WTC11 (cell line): ENCODE measurements at regions not wholly inside any gene's neighbourhood (a gene's known extent, or its start where the extent isn't known, plus 50 kb on each side); places are given as distances from the start of the nearest gene placed in this dataset.

Experiments
- ATAC-seq: fragments of 200-7000 bp; cut with Tn5 transposase; 2 replicates; pipeline ENCODE4 v1.10.0; 2021; ENCODE audit warnings: mild to moderate bottlenecking, moderate library complexity
- CTCF ChIA-PET: fragments of 300-600 bp; sonication (Branson Sonifier 250); formaldehyde crosslinking; loops from one replicate; lab custom pipeline; 2021; ENCODE audit warnings: antibody characterized with exemption; lab: Charles Lee
- POLR2A ChIA-PET: fragments of 350-600 bp; sonication (Branson Sonifier 250); formaldehyde crosslinking; loops from one replicate; lab custom pipeline; 2021; ENCODE audit warnings: antibody characterized with exemption; lab: Charles Lee
- DNase-seq: peaks from one replicate; pipeline ENCODE4 v3.0.0; 2021; ENCODE audit warnings: low spot score
- H3K27ac Mint-ChIP-seq: 2 replicates; pipeline ENCODE4 v1.8.0; 2021; ENCODE audit warnings: mixed read lengths
- H3K27me3 Mint-ChIP-seq: 2 replicates; pipeline ENCODE4 v1.8.0; 2021; ENCODE audit warnings: low read depth, mild to moderate bottlenecking, moderate library complexity, mixed read lengths
- H3K36me3 Mint-ChIP-seq: 2 replicates; pipeline ENCODE4 v1.8.0; 2021; ENCODE audit warnings: mixed read lengths
- H3K4me1 Mint-ChIP-seq: 2 replicates; pipeline ENCODE4 v1.8.0; 2022; ENCODE audit warnings: mixed read lengths
- H3K4me3 Mint-ChIP-seq: 2 replicates; pipeline ENCODE4 v1.8.0; 2021; ENCODE audit warnings: mild to moderate bottlenecking, moderate library complexity, mixed read lengths
- H3K9me3 Mint-ChIP-seq: 2 replicates; pipeline ENCODE4 v1.8.0; 2021; ENCODE audit warnings: mixed read lengths
- ETV6 ChIP-seq: sonication (generic); formaldehyde crosslinking; IDR thresholded peaks from 2 replicates; pipeline ENCODE4 v1.8.1; 2022; ENCODE audit warnings: mild to moderate bottlenecking, missing genetic modification reagents
- JAZF1 ChIP-seq: fragments of 250-450 bp; sonication (Bioruptor Pico); IDR thresholded peaks from 2 replicates; pipeline ENCODE4 v1.9.0; 2021; ENCODE audit warnings: moderate library complexity, mild to moderate bottlenecking, inconsistent platforms
- OVOL2 ChIP-seq: fragments of 250-450 bp; sonication (Bioruptor Pico); IDR thresholded peaks from 2 replicates; pipeline ENCODE4 v1.9.0; 2021; ENCODE audit warnings: mild to moderate bottlenecking, borderline replicate concordance
- SOX15 ChIP-seq: fragments of 250-450 bp; sonication (Bioruptor Pico); IDR thresholded peaks from 2 replicates; pipeline ENCODE4 v1.9.0; 2021; ENCODE audit warnings: mild to moderate bottlenecking
- SP1 ChIP-seq: sonication (generic); formaldehyde crosslinking; conservative IDR thresholded peaks from 2 replicates; pipeline ENCODE4 v1.8.1; 2022; ENCODE audit warnings: missing genetic modification reagents
- TCF7 ChIP-seq: sonication (generic); formaldehyde crosslinking; IDR thresholded peaks from 2 replicates; pipeline ENCODE4 v1.8.0; 2022; ENCODE audit warnings: mild to moderate bottlenecking, low read depth, missing genetic modification reagents, moderate library complexity
- TF ChIP-seq, protein P1 (sequence below): sonication (generic); formaldehyde crosslinking; IDR thresholded peaks from 2 replicates; pipeline ENCODE4 v1.8.0; 2022; ENCODE audit warnings: mild to moderate bottlenecking, missing genetic modification reagents
- TF ChIP-seq, protein P2 (sequence below): fragments of 250-450 bp; sonication (Bioruptor Pico); IDR thresholded peaks from 2 replicates; pipeline ENCODE4 v1.9.0; 2021; ENCODE audit warnings: moderate library complexity, mild to moderate bottlenecking, inconsistent platforms, borderline replicate concordance
- TF ChIP-seq, protein P3 (sequence below): sonication (generic); formaldehyde crosslinking; conservative IDR thresholded peaks from 2 replicates; pipeline ENCODE4 v1.8.1; 2023; ENCODE audit warnings: mild to moderate bottlenecking, low read depth, missing genetic modification reagents, moderate library complexity
- TF ChIP-seq, protein P4 (sequence below): sonication (generic); formaldehyde crosslinking; IDR thresholded peaks from 2 replicates; pipeline ENCODE4 v1.8.1; 2022; ENCODE audit warnings: mild to moderate bottlenecking, moderate library complexity, missing genetic modification reagents
- TF ChIP-seq, protein P5 (sequence below): fragments of 250-450 bp; sonication (Bioruptor Pico); IDR thresholded peaks from 2 replicates; pipeline ENCODE4 v1.9.0; 2021; ENCODE audit warnings: mild to moderate bottlenecking
- TF ChIP-seq, protein P6 (sequence below): sonication (generic); formaldehyde crosslinking; IDR thresholded peaks from 2 replicates; pipeline ENCODE4 v1.8.1; 2023; ENCODE audit warnings: mild to moderate bottlenecking, missing genetic modification reagents, moderate library complexity
- TF ChIP-seq, protein P7 (sequence below): sonication (generic); formaldehyde crosslinking; IDR thresholded peaks from 2 replicates; pipeline ENCODE4 v1.8.1; 2022; ENCODE audit warnings: missing genetic modification reagents, borderline replicate concordance
- TF ChIP-seq, protein P8 (sequence below): sonication (generic); formaldehyde crosslinking; IDR thresholded peaks from 2 replicates; pipeline ENCODE4 v1.8.1; 2022; ENCODE audit warnings: low read depth, missing genetic modification reagents, borderline replicate concordance
- TF ChIP-seq, protein P9 (sequence below): sonication (generic); formaldehyde crosslinking; IDR thresholded peaks from 2 replicates; pipeline ENCODE4 v1.8.0; 2022; ENCODE audit warnings: mild to moderate bottlenecking, missing genetic modification reagents
- TF ChIP-seq, protein P10 (sequence below): sonication (generic); formaldehyde crosslinking; IDR thresholded peaks from 2 replicates; pipeline ENCODE4 v1.8.1; 2022; ENCODE audit warnings: low read depth, mild to moderate bottlenecking, moderate library complexity, missing genetic modification reagents, borderline replicate concordance

DNA sequence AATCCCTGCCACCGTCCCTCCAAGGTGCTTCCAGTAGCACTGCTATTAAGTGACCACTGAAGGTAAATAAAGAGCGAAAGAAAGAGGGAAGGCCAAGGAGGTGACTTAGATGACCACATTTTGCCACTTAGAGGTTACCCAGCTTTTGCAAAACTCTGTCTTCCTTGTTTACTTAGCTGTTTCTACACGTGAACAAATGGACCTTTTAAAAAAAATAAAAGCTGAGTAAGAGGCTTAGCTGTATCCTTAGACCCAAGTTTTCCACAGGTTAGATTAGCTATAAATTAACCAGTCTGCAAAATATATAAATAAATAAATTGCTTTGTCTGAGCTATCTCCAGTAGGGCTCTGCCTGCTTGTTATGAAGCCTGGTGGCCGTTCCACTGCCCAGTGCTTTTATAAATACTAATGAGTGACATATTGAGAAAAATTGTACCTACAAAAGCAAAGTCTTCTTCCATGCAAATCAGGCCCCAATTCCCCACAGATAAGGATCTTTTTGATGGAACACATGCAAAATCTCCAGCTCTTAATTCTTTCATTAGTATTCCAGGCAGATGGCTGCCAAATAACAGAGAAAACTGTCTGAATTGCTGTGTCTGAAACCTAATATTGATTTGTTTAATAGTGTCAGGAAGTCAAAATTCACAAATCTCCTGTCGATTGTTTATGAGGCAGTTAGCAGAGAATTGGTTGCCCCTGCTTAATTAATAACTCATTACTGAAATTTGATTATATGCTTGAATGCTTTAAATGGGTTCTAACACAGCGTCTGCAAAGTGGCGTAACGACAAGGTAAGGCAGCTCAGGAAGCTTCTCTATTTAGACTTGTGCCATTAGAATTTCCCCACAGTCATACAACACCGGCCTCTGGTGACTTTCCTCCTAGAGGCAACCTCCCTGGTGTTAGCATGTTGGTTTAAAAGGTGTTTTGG is 176.7 kb downstream of the EMX2 start (continued):
- TF ChIP-seq JAZF1 (CRISPR knock-in tag), result no peak
- TF ChIP-seq, protein P1, sequence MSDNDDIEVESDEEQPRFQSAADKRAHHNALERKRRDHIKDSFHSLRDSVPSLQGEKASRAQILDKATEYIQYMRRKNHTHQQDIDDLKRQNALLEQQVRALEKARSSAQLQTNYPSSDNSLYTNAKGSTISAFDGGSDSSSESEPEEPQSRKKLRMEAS (CRISPR knock-in tag), result no peak
- TF ChIP-seq TCF7 (CRISPR knock-in tag), result no peak
- TF ChIP-seq, protein P2, sequence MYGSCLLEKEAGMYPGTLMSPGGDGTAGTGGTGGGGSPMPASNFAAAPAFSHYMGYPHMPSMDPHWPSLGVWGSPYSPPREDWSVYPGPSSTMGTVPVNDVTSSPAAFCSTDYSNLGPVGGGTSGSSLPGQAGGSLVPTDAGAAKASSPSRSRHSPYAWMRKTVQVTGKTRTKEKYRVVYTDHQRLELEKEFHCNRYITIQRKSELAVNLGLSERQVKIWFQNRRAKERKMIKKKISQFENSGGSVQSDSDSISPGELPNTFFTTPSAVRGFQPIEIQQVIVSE, result no peak

DNA sequence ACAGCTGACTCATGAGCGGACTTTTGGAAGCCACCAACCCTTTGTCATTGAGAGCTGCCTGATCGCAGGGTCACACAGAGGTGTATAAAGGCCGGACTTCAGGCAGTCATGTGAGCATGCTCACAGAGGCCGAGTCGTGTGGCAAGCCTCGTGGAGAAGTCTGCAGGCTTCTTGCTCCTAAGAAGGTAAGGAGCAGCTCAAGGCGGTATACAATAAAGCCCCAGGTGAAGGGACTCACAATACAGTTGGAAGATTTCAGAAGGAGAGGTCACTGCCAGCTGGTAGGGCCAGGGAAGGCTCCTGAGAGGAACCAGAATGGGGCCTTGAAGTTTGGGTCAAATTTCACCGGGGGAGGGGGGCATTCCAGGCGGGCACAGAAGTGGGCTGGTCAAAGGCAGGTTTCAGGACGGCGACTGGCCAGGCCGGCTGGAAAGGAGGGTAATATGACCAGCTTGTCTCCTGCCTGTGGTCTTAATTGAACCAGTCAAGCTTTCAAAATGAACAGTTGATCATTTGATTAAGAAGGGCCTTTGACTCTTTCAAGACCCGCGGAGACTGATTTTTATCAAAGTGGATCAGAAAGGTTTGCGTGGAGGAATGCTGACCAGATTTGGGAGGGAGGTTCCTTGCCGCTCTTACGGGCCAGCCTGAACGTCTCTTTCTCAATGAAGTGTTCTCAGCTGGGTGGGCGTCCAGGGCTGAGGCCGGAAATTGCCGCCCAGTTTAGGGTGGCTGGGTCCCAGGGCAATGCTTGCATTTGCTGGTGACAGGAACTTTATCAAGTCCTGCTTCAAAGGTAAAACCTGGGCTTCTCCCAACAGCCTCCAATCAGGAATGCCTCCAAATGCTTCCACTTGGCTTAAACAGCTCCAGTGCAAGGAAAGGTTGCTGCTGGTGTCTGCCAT is 178.6 kb downstream of the EMX2 start:
- Mint-ChIP-seq H3K36me3 (no peaks in the 10 kb centered on the region), H3K27me3 (peaks cover 6% of the 10 kb centered on the region; the same call in 1 of the 2 replicates), H3K9me3 (peaks cover 14% of the 10 kb centered on the region), H3K4me1 (peaks cover 12% of the 10 kb centered on the region), H3K4me3 (no peak overlapping the region; the same call in 1 of the 2 replicates), H3K27ac (no peak overlapping the region)
- ChIA-PET POLR2A (interaction anchor here (0.6 to 0.7 kb wide), 2 partner anchors 19 to 1306 kb away, joined by 3 read pairs; no protein-coding TSS in a partner anchor), CTCF (interaction anchor here (0.6 to 2.9 kb wide), 7 partner anchors 20 to 538 kb away, joined by 3 to 10 read pairs (median 3); no protein-coding TSS in a partner anchor)
- DNase-seq, result peak; percentile 58
- ATAC-seq, result peak; percentile 87
- TF ChIP-seq, protein P3, sequence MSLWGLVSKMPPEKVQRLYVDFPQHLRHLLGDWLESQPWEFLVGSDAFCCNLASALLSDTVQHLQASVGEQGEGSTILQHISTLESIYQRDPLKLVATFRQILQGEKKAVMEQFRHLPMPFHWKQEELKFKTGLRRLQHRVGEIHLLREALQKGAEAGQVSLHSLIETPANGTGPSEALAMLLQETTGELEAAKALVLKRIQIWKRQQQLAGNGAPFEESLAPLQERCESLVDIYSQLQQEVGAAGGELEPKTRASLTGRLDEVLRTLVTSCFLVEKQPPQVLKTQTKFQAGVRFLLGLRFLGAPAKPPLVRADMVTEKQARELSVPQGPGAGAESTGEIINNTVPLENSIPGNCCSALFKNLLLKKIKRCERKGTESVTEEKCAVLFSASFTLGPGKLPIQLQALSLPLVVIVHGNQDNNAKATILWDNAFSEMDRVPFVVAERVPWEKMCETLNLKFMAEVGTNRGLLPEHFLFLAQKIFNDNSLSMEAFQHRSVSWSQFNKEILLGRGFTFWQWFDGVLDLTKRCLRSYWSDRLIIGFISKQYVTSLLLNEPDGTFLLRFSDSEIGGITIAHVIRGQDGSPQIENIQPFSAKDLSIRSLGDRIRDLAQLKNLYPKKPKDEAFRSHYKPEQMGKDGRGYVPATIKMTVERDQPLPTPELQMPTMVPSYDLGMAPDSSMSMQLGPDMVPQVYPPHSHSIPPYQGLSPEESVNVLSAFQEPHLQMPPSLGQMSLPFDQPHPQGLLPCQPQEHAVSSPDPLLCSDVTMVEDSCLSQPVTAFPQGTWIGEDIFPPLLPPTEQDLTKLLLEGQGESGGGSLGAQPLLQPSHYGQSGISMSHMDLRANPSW, result no peak
- TF ChIP-seq SOX15 (CRISPR knock-in tag), result no peak
- TF ChIP-seq, protein P4, sequence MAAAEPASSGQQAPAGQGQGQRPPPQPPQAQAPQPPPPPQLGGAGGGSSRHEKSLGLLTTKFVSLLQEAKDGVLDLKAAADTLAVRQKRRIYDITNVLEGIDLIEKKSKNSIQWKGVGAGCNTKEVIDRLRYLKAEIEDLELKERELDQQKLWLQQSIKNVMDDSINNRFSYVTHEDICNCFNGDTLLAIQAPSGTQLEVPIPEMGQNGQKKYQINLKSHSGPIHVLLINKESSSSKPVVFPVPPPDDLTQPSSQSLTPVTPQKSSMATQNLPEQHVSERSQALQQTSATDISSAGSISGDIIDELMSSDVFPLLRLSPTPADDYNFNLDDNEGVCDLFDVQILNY, result no peak
- TF ChIP-seq, protein P5, sequence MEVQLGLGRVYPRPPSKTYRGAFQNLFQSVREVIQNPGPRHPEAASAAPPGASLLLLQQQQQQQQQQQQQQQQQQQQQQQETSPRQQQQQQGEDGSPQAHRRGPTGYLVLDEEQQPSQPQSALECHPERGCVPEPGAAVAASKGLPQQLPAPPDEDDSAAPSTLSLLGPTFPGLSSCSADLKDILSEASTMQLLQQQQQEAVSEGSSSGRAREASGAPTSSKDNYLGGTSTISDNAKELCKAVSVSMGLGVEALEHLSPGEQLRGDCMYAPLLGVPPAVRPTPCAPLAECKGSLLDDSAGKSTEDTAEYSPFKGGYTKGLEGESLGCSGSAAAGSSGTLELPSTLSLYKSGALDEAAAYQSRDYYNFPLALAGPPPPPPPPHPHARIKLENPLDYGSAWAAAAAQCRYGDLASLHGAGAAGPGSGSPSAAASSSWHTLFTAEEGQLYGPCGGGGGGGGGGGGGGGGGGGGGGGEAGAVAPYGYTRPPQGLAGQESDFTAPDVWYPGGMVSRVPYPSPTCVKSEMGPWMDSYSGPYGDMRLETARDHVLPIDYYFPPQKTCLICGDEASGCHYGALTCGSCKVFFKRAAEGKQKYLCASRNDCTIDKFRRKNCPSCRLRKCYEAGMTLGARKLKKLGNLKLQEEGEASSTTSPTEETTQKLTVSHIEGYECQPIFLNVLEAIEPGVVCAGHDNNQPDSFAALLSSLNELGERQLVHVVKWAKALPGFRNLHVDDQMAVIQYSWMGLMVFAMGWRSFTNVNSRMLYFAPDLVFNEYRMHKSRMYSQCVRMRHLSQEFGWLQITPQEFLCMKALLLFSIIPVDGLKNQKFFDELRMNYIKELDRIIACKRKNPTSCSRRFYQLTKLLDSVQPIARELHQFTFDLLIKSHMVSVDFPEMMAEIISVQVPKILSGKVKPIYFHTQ (CRISPR knock-in tag), result no peak
- TF ChIP-seq, protein P6, sequence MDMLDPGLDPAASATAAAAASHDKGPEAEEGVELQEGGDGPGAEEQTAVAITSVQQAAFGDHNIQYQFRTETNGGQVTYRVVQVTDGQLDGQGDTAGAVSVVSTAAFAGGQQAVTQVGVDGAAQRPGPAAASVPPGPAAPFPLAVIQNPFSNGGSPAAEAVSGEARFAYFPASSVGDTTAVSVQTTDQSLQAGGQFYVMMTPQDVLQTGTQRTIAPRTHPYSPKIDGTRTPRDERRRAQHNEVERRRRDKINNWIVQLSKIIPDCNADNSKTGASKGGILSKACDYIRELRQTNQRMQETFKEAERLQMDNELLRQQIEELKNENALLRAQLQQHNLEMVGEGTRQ (CRISPR knock-in tag), result peak; percentile 69
- TF ChIP-seq, protein P7, sequence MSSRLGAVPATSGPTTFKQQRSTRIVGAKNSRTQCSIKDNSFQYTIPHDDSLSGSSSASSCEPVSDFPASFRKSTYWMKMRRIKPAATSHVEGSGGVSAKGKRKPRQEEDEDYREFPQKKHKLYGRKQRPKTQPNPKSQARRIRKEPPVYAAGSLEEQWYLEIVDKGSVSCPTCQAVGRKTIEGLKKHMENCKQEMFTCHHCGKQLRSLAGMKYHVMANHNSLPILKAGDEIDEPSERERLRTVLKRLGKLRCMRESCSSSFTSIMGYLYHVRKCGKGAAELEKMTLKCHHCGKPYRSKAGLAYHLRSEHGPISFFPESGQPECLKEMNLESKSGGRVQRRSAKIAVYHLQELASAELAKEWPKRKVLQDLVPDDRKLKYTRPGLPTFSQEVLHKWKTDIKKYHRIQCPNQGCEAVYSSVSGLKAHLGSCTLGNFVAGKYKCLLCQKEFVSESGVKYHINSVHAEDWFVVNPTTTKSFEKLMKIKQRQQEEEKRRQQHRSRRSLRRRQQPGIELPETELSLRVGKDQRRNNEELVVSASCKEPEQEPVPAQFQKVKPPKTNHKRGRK (CRISPR knock-in tag), result no peak
- TF ChIP-seq, protein P8, sequence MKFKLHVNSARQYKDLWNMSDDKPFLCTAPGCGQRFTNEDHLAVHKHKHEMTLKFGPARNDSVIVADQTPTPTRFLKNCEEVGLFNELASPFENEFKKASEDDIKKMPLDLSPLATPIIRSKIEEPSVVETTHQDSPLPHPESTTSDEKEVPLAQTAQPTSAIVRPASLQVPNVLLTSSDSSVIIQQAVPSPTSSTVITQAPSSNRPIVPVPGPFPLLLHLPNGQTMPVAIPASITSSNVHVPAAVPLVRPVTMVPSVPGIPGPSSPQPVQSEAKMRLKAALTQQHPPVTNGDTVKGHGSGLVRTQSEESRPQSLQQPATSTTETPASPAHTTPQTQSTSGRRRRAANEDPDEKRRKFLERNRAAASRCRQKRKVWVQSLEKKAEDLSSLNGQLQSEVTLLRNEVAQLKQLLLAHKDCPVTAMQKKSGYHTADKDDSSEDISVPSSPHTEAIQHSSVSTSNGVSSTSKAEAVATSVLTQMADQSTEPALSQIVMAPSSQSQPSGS, result no peak
- TF ChIP-seq, protein P9, sequence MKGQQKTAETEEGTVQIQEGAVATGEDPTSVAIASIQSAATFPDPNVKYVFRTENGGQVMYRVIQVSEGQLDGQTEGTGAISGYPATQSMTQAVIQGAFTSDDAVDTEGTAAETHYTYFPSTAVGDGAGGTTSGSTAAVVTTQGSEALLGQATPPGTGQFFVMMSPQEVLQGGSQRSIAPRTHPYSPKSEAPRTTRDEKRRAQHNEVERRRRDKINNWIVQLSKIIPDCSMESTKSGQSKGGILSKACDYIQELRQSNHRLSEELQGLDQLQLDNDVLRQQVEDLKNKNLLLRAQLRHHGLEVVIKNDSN (CRISPR knock-in tag), result peak; percentile 67; the same call in 1 of the 2 replicates
- TF ChIP-seq SP1 (CRISPR knock-in tag), result no peak
- TF ChIP-seq, protein P1 (CRISPR knock-in tag), result peak; percentile 79; the same call in 1 of the 2 replicates
- TF ChIP-seq OVOL2 (CRISPR knock-in tag), result no peak
- no peak for TF ChIP-seq JAZF1 (CRISPR knock-in tag)
- TF ChIP-seq ETV6, result 0 out of 2 replicates have a peak, but pooled peaks have one; percentile 36
- TF ChIP-seq, protein P10, sequence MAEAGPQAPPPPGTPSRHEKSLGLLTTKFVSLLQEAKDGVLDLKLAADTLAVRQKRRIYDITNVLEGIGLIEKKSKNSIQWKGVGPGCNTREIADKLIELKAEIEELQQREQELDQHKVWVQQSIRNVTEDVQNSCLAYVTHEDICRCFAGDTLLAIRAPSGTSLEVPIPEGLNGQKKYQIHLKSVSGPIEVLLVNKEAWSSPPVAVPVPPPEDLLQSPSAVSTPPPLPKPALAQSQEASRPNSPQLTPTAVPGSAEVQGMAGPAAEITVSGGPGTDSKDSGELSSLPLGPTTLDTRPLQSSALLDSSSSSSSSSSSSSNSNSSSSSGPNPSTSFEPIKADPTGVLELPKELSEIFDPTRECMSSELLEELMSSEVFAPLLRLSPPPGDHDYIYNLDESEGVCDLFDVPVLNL (CRISPR knock-in tag), result no peak
